GM15510 (cell line): ENCODE measurements at regions not wholly inside any gene's neighbourhood (a gene's known extent, or its start where the extent isn't known, plus 50 kb on each side); places are given as distances from the start of the nearest gene placed in this dataset.

Experiments
- POLR2A ChIP-seq: IDR thresholded peaks from 3 replicates; pipeline ENCODE4 v1.6.1; 2011; ENCODE audit warnings: borderline replicate concordance; ENCODE audit not compliant: insufficient read length; ENCODE audit errors: extremely low read depth

DNA sequence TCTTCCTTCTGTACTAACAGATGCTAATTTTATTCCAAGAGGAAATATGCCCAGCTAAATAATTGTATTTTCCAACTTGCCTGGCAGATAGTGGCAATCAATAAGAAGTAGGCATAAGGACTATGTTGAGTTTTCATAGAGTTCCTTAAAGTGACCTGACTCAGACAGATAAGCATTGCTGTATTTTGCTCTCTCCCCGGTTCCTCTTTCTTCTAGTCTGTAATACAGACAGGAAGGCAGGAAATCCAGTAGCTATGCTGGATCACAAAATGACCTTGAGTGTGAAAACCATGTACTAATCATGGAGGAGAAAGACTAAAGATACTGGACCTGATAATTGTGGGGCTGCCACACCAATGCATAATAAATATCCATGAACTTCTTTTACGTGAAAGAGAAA, 701.7 kb downstream of the CETN3 start:
- TF ChIP-seq POLR2A, result no peak

DNA sequence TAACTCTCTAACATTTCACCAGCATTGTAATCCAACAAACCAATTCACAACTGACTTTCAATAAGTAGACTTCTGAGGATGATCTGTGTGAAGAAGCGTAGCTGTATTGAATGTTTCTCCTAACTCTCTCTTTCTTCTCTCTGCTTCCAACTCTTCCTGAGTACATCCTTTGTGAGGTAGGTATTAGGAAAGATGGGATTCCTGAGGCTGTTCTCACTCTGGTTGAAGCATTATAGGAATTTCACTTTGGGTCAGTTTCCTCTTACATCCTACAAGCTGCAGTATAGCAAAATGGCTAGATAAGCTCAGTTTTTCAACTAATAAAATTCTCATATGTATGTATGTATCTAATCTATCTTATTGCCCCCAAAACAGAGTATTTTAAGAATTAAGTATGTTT, 702.8 kb downstream of the CETN3 start:
- TF ChIP-seq POLR2A, result no peak

DNA sequence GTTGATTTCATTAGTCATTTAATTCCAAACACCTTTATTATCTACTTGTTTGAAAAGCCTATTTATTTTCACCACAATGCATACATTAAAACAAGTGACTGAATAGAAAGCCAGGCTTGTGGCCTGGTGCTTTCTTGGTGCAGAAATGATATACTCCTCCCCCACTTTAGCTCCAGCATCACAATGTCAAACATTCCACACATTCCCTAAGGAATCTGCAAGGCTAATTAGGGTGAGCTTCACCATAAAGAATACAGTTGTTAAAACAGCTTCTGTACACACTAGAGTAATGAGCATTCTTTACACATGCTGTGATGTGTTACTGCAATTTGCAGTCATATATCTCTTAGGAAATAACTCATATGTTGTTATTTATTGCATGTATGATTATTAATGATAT, 705.7 kb downstream of the CETN3 start:
- TF ChIP-seq POLR2A, result no peak

DNA sequence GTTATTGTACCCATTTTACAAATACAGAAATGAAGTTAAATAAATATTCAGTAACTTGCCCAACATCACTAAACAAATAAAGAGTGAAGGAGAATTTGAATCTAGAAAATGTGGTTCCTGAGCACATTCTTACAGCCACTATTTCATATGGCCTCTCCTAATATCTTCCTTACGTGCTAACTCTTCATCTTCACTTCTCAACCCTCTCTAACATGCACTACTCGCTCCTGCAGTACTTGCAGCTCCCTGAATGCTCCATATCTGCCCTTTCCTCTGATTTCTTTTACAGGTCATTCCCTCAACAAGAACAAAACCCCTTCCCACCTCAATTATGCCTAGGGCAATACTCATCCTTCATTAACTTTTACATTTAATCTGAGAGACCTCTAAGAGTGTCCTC, 711.5 kb downstream of the CETN3 start:
- TF ChIP-seq POLR2A, result no peak

DNA sequence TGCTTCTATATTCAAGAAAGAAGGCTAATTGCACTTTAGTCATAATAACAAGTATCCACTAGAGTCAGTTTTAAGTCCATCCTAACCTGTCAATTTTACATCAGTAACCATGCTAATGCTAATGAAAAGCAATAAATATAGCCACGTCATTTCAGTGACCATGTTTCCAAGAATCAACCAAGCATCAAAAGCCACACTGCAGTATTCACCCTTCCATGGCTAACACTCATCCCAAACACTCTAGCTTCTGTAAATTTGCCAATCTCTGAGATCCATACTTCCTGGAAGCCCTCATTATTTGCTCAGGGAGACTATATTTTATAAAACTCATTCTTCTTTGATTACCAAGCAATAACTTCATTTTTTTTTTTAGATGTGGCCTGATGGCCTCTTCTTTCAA, 712.0 kb downstream of the CETN3 start:
- no peak for TF ChIP-seq POLR2A

DNA sequence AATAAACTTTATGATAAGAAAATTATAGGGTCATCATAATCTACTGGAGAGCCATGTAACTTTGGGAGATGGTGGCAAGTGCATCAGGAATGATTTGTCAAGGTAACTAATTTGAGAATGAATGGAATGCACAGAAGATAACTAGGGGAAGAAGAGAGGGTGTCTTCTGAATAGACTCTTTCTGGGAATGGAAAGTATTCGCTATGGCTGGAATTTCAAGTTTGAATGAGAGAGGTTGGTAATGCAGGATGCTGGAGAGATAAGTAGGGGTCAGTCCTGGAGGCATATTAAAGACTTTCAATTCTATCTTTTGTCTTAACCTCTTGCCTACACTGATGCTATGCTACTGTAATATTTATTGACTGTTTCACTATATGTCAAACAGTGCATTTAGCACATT, 714.2 kb downstream of the CETN3 start:
- TF ChIP-seq POLR2A, result no peak

DNA sequence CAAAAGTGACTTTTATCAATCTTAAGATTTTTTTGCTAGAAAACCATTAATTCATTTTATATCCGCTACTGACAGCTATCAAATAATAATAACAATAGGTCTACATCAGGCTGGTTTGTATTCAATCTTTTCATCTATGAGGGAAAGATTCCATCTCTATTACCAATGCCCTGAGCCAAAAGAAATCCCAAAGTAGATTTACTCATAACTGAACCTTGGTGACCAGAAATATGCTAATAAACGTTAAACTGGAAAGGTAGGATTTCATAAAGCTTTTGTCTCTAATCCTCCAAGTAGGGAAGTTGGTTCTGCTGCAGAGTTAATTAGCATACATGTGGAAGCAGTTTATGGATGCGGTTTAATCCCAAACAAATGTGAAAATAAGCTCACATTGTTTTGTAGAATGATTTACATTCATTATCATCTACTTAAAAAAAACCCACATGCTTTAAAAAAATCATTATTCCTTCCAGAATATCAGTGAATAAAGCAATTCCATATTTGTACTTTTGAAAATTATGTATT, 715.5 kb downstream of the CETN3 start:
- TF ChIP-seq POLR2A, result no peak

DNA sequence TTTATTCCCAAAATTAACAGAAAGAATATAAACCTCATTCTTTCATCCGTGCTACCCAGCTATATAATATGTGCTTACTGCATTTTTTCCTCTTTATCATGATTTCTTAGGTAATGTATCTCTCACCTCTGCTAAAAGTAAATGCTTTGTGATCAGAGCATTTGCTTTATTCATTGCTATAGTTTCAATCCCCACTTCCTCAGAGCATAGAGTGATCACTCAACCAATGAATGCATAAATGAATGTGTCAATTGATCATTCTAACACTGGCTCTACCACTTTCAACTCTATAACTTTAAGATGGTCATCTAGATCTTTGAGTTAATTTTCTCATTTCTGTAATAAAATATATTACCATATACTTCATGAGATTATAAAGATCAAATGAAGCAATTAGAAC, 719.2 kb downstream of the CETN3 start:
- no peak for TF ChIP-seq POLR2A

DNA sequence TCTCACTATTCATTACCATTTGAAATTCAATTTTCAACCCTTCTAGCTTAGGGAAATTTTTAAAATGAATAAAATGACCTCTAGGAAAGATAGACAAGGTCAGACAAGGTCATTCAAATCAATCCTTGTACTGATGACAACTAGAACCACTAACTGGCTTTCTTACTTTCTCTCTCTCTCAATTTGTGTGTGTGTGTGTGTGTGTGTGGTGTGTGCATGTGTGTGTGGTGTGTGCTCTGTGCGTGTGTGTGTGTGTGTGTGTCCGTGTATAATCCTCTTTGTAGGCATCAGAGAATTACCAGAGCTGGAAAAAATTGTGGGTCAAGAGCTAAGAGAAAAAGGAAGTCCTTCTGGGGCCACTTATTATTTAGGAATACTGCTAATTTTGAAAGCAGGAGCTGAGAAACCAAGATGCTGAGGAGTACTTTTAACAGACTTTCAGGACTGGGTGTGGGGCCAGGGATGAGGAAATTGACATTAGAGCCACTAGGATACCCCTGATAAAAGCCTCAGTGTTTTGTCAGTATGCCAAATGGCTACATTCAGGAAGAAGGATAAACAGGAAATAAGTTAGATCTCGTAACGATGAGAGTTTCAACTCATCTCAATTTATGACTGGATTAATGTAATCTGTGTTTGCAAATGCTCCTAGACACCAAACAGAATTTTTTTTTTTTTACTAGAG, 723.3 kb downstream of the CETN3 start:
- TF ChIP-seq POLR2A, result no peak

DNA sequence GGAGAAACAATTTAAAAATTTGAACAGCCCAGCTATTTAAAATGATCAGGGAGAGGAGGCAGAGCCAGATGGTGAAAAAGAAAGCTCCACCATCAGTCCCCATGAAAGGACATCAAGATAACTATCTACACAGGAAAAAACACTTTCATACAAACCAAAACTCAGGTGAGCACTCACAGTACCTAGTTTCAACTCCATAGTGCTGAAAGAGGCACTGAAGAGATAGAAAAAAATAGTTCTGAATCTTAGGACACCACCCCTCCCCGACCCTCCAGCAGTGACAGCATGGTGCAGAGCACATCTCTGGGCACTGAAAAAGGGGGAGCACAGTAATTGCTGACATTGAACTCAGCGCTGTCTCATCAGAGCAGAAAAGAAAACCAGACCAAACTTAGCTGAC, 732.9 kb downstream of the CETN3 start:
- TF ChIP-seq POLR2A, result no peak

DNA sequence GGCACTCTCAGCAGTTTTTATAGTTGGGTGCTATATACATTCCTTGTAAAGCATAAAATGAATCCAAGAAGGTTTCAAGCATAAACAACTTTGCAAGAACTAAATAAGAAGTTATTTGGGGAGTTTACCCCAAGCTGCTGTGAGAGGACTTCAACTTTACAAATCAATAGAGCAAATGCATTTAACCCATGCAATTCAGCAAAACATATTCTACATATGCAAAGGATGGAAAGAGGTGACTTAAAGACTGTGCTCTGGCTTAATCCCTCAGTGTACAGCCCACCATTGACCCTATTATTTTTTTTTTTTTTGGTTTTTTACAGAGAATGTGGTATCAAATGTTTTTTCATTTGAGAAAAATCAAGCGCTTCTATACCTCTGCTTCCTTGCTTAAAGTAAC, 736.5 kb downstream of the CETN3 start:
- no peak for TF ChIP-seq POLR2A

DNA sequence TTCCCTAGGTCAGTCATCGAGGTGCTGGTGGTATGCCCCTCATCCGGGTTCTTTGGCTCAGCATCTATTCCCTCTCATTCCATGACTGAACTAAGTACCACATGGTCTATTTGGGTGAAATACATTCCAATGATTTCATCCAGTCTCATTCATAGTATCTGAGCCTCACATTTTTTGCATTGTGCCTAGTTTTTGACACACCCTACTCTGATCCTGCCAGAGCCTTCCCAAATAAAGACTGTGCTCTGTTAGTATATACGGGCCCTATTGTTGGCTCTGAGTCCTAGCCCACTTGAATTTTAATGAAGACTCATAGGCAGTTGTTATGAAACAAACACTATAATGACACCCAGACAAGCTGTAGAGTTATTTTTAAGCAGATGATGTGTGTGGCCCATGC, 740.7 kb downstream of the CETN3 start:
- no peak for TF ChIP-seq POLR2A

DNA sequence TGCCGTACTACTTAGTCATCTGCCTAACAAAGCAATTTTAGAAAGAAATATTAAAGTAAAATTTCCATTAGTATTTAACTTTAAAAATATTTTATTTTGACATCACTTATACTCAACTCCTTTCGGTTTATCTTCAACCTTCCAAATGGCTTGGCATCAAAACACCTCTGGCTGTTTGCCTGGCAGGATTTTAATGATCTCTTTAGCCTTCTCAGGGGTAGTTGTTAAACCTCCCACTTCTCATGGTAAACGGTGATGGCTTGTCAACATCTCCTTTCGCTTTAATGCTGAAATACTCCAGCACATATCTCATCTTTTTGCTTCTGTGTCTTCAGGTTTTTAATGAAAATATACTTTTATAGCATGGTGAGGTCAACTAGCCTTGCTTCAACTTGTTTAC, 747.1 kb downstream of the CETN3 start:
- no peak for TF ChIP-seq POLR2A

DNA sequence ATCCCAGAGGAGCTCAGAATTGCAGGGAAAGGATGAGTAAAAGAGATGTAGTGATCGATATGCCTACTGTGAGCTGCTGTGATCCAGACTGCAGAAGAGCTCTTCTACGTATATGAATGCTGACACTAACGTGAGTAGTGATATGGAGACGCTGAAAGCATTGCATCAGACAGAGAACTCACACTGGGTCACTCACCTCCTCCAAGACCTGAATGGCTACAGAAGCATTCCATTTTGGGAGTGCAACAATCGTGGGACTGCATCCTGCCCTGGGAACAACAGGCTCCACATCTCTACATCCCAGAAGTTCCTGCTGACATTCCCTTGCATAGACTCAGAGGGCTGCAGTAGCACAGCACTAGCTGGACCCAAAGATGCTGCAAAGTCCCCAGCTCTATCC, 755.9 kb upstream of the MEF2C start:
- no peak for TF ChIP-seq POLR2A

DNA sequence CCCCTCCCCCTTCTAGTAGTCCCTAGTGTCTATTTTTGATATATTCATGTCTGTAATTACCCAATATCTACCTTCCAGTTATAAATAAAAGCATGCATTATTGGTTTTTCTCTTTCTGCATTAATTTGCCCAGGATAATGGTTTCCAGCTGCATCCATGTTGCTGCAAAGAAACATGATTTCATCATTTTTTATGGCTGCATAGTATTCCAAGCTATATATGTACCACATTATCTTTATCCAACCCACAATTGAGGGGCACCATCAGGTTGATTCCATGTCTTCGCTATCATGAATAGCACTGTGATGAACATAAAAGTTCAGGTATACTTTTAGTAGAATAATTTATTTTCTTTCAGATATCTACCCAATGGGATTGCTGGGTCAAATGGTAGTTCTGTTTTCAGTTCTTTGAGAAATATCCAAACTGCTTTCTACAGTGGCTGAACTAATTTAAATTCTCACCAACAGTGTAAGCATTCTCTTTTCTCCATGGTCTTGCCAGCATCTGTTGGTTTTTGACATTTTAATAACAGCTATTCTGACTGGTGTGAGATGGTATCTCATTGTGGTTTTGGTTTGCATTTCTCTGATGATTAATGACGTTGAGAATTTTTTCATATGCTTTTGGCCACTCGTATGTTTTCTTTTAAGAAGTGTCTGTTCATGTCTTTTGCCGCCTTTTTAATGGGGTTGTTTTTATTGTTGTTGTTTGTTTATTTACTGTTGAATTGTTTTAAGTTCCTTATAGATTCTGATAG, 746.1 kb upstream of the MEF2C start:
- TF ChIP-seq POLR2A, result no peak

DNA sequence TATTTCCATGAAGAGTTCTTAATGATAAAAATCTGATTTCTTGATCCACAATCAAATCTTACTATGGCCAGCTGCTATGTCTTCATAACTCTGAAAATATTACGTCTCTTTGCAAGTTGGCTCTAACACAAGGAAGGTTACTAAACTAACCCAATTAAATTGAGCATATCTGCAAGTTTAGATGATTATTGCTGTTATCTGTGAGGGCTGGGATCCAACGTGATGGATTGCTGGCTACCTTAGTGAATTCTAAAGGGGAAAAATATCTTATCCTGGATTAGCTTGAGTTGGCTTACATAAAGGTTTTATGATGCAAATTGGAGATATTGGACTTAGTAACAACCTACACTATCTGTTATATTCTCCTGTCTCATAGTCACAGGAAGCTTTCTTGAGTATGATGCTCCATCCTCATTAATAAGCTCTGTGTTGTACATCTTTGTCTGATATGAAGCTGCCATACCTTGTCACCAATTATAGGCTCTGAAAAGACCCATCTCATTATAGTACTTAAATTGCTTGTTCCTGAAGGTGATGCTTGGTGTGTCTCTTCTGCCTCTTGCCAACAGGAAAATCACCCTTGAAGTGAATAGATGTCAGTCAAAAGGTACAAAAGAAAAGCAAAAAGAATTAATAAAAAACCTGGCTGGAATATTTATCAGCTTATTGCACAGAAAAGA, 733.0 kb upstream of the MEF2C start:
- TF ChIP-seq POLR2A, result no peak

DNA sequence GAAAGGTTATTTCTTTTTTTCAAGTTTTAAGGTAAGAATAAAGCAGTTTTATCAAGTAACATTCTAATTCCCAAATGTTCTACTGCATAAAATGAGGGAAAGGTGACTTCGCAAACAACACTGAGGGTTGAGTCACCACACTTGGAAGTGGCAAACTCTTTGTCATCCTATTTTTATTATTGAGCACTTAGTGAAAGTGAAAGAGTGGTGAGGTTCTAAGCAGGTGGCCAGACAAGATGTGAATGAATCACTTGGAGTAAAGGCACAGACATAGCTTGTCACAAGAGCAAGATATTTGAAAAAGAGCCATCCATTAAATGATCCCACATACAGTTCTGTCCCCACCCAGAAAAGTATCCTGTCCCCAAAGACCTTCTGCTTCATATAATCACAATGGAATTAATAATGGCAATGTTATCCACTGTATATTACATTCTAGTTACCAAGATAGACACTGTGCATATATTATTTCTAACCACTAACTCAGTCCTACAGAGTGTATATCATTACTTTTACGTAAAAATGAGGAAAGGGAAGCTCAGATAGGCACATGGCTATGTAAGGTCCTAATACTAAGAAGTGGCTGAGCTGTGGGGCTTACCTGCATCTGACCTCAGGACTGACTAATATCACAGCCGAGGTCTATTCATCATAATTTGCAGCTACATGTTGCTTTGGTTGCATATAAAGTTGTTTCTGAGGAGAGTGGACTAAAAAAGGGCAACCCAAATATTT, 730.4 kb upstream of the MEF2C start:
- no peak for TF ChIP-seq POLR2A
